Stimulated activated CD4-positive, alpha-beta T cell treated with anti-CD3 and anti-CD28 coated beads, Interleukin-15, amount 100 ng/mL, for 24 hours (primary cell): ENCODE measurements at regions not wholly inside any gene's neighbourhood (a gene's known extent, or its start where the extent isn't known, plus 50 kb on each side); places are given as distances from the start of the nearest gene placed in this dataset.
"Not testable (repeated sequence)": the region's sequence is repeated elsewhere in the genome, so short reads cannot be mapped to it uniquely, and the experiment has no call there.

Source experiments
- DNase-seq: peaks from one replicate; pipeline ENCODE4 v3.0.0-alpha.2; 2020

- no peak for DNase-seq
Measured at GRCh38 chr6:66048684-66049474, 341.9 kb upstream of the EYS start.

GRCh38 chr6:66032626-66033025 is 325.6 kb upstream of the EYS start:
- no peak for DNase-seq

GRCh38 chr6:66029391-66029790 is 322.4 kb upstream of the EYS start:
- DNase-seq: no peak

- no peak for DNase-seq
Measured at GRCh38 chr6:65999288-65999791, 292.3 kb upstream of the EYS start.

- no peak for DNase-seq
Measured at GRCh38 chr6:65998544-65998943, 291.5 kb upstream of the EYS start.

GRCh38 chr6:65997539-65997938 is 290.5 kb upstream of the EYS start:
- DNase-seq: no peak

- no peak for DNase-seq
Measured at GRCh38 chr6:65996096-65996495, 289.1 kb upstream of the EYS start.

GRCh38 chr6:65989676-65990075 is 282.6 kb upstream of the EYS start:
- no peak for DNase-seq

- no peak for DNase-seq
Measured at GRCh38 chr6:65988006-65988405, 281.0 kb upstream of the EYS start.

- DNase-seq: no peak
Measured at GRCh38 chr6:65984089-65984488, 277.1 kb upstream of the EYS start.

GRCh38 chr6:65979120-65979519 is 272.1 kb upstream of the EYS start:
- DNase-seq: no peak

GRCh38 chr6:65971252-65971651 is 264.2 kb upstream of the EYS start:
- not testable (repeated sequence) for DNase-seq

GRCh38 chr6:65964261-65964660 is 257.2 kb upstream of the EYS start:
- no peak for DNase-seq

- DNase-seq: no peak
Measured at GRCh38 chr6:65955034-65955433, 248.0 kb upstream of the EYS start.

GRCh38 chr6:65948062-65948461 is 241.0 kb upstream of the EYS start:
- no peak for DNase-seq

GRCh38 chr6:65943548-65943947 is 236.5 kb upstream of the EYS start:
- DNase-seq: no peak

GRCh38 chr6:65943051-65943450 is 236.0 kb upstream of the EYS start:
- no peak for DNase-seq

GRCh38 chr6:65938000-65938399 is 231.0 kb upstream of the EYS start:
- DNase-seq: no peak

- DNase-seq: no peak
Measured at GRCh38 chr6:65935412-65935811, 228.4 kb upstream of the EYS start.

GRCh38 chr6:65933390-65933789 is 226.4 kb upstream of the EYS start:
- no peak for DNase-seq

- DNase-seq: no peak
Measured at GRCh38 chr6:65927141-65927540, 220.1 kb upstream of the EYS start.

GRCh38 chr6:65924411-65924810 is 217.4 kb upstream of the EYS start:
- DNase-seq: no peak

- DNase-seq: no peak
Measured at GRCh38 chr6:65922049-65922448, 215.0 kb upstream of the EYS start.

GRCh38 chr6:65908065-65908464 is 201.0 kb upstream of the EYS start:
- DNase-seq: no peak

- no peak for DNase-seq
Measured at GRCh38 chr6:65903992-65904391, 197.0 kb upstream of the EYS start.
